Sigmoid colon (tissue), 4 donors: ENCODE measurements at regions not wholly inside any gene's neighbourhood (a gene's known extent, or its start where the extent isn't known, plus 50 kb on each side); places are given as distances from the start of the nearest gene placed in this dataset.

Source experiments
- POLR2AphosphoS5 ChIP-seq, 4 donors: sonication (generic); formaldehyde crosslinking; IDR thresholded peaks; one replicate each; pipeline ENCODE4 v1.6.1; 2017; ENCODE audit warnings: antibody characterized with exemption in 4 of 4
- TF ChIP-seq, protein P1 (sequence below), 4 experiments: fragments of 450-650 bp in 3 of 4; fragments of 200-600 bp in 1 of 4; IDR thresholded peaks; one replicate each; pipeline ENCODE4 v1.5.1; 2016 to 2019; ENCODE audit warnings: antibody characterized with exemption in 4 of 4, mild to moderate bottlenecking in 3 of 4, moderate library complexity in 2 of 4

- TF ChIP-seq POLR2AphosphoS5 (IDR thresholded peaks at IDR 0.05), result no peak
- TF ChIP-seq, protein P1, sequence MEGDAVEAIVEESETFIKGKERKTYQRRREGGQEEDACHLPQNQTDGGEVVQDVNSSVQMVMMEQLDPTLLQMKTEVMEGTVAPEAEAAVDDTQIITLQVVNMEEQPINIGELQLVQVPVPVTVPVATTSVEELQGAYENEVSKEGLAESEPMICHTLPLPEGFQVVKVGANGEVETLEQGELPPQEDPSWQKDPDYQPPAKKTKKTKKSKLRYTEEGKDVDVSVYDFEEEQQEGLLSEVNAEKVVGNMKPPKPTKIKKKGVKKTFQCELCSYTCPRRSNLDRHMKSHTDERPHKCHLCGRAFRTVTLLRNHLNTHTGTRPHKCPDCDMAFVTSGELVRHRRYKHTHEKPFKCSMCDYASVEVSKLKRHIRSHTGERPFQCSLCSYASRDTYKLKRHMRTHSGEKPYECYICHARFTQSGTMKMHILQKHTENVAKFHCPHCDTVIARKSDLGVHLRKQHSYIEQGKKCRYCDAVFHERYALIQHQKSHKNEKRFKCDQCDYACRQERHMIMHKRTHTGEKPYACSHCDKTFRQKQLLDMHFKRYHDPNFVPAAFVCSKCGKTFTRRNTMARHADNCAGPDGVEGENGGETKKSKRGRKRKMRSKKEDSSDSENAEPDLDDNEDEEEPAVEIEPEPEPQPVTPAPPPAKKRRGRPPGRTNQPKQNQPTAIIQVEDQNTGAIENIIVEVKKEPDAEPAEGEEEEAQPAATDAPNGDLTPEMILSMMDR (IDR thresholded peaks at IDR 0.05), result no peak
Measured at GRCh38 chr10:29055101-29055500, 233.8 kb upstream of the LYZL1 start.
